AG09319 (cell line): ENCODE measurements at regions not wholly inside any gene's neighbourhood (a gene's known extent, or its start where the extent isn't known, plus 50 kb on each side); places are given as distances from the start of the nearest gene placed in this dataset.

Source experiments
- DNase-seq: peaks from one replicate; pipeline ENCODE4 v3.0.0-alpha.2; 2010; ENCODE audit warnings: low read depth; ENCODE audit errors: extremely low read depth
- CTCF ChIP-seq: IDR thresholded peaks from 2 replicates; pipeline ENCODE4 v1.5.1; 2011; ENCODE audit warnings: low read depth, mild to moderate bottlenecking, inconsistent platforms, low read length, moderate library complexity

- no peak for DNase-seq
- TF ChIP-seq CTCF, result no peak
These were observed 326.0 kb upstream of the C16orf82 start for GRCh38 chr16:26740771-26741170.

GRCh38 chr16:26742040-26742439, 324.7 kb upstream of the C16orf82 start:
- no peak for TF ChIP-seq CTCF
- no peak for DNase-seq

GRCh38 chr16:26744430-26744829, 322.3 kb upstream of the C16orf82 start:
- TF ChIP-seq CTCF, result no peak

GRCh38 chr16:26747760-26748159, 319.0 kb upstream of the C16orf82 start:
- no peak for TF ChIP-seq CTCF
- DNase-seq, result no peak

More at GRCh38 chr16:26744430-26744829, 322.3 kb upstream of the C16orf82 start:
- no peak for DNase-seq

GRCh38 chr16:26749072-26749471, 317.7 kb upstream of the C16orf82 start:
- no peak for DNase-seq
- TF ChIP-seq CTCF, result no peak

GRCh38 chr16:26752166-26752565, 314.6 kb upstream of the C16orf82 start:
- no peak for TF ChIP-seq CTCF
- DNase-seq, result no peak

- TF ChIP-seq CTCF, result no peak
- DNase-seq, result no peak
These were observed 310.1 kb upstream of the C16orf82 start for GRCh38 chr16:26756633-26757032.
